Stomach (tissue), 4 donors: ENCODE measurements at regions not wholly inside any gene's neighbourhood (a gene's known extent, or its start where the extent isn't known, plus 50 kb on each side); places are given as distances from the start of the nearest gene placed in this dataset.

ENCODE experiments used
- CTCF ChIP-seq, 7 experiments: fragments of 450-650 bp in 4 of 7; fragments of 200-600 bp in 3 of 7; sonication (generic) in 3 of 7; IDR thresholded peaks; one replicate each; pipeline ENCODE4 v1.5.1; 2016 to 2019; ENCODE audit warnings: antibody characterized with exemption in 7 of 7, control low read depth in 2 of 7, mild to moderate bottlenecking in 1 of 7
- POLR2AphosphoS5 ChIP-seq, 3 donors: sonication (generic); formaldehyde crosslinking; IDR thresholded peaks; one replicate each; pipeline ENCODE4 v1.6.1; 2016; ENCODE audit warnings: antibody characterized with exemption in 3 of 3

- TF ChIP-seq CTCF (IDR thresholded peaks at IDR 0.05) = no peak
- no peak for TF ChIP-seq POLR2AphosphoS5 (IDR thresholded peaks at IDR 0.05)
Measured at GRCh38 chr12:93982771-93983315, 165.5 kb upstream of the PLXNC1 start.
